ENCODE measurements at regions not wholly inside any gene's neighbourhood (a gene's known extent, or its start where the extent isn't known, plus 50 kb on each side); places are given as distances from the start of the nearest gene placed in this dataset.

GRCh38 chrX:13257223-13258051 is 62.4 kb downstream of the ATXN3L start:
- TF ChIP-seq EP300 (IDR thresholded peaks at IDR 0.05; ENCODE audit: borderline replicate concordance), result no peak
- no peak for TF ChIP-seq YY1 (IDR thresholded peaks at IDR 0.05; ENCODE audit: low read depth)
- TF ChIP-seq USF1 (IDR thresholded peaks at IDR 0.05), result no peak
- no peak for TF ChIP-seq RAD21 (IDR thresholded peaks at IDR 0.05; ENCODE audit: low read depth)
- no peak for TF ChIP-seq REST (IDR thresholded peaks at IDR 0.05; ENCODE audit: low read depth)
